ENCODE measurements at regions not wholly inside any gene's neighbourhood (a gene's known extent, or its start where the extent isn't known, plus 50 kb on each side); places are given as distances from the start of the nearest gene placed in this dataset.
"Not testable (repeated sequence)": the region's sequence is repeated elsewhere in the genome, so short reads cannot be mapped to it uniquely, and the experiment has no call there.

DNA sequence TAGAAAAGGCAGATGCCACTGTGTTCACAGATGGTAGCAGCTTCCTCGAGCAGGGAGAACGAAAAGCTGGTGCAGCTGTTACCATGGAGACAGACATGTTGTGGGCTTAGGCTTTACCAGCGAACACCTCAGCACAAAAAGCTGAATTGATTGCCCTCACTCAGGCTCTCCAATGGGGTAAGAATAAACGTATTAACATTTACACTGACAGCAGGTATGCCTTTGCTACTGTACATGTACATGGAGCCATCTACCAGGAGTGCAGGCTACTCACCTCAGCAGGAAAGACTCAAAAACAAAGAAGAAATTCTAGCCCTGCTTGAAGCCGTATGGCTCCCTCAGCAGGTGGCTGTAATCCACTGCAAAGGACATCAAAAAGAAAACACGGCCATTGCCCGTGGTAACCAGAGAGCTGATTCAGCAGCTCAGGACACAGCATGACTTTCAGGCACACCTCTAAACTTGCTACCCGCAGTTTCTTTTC is 197.7 kb downstream of the ZNF737 start:
- H3K4me3 ChIP-seq = no peak overlapping the region
- H3K27ac ChIP-seq = no peak overlapping the region
- ATAC-seq (peak in 1 of 2 donors; percentile 45), DNase-seq (no peak)
- H3K27me3 ChIP-seq (ENCODE audit: low read depth) = no peaks in the 10 kb centered on the region
- H3K36me3 ChIP-seq = no peaks in the 10 kb centered on the region
- peaks cover 5% of the 10 kb centered on the region for H3K9me3 ChIP-seq
- TF ChIP-seq, protein P1, sequence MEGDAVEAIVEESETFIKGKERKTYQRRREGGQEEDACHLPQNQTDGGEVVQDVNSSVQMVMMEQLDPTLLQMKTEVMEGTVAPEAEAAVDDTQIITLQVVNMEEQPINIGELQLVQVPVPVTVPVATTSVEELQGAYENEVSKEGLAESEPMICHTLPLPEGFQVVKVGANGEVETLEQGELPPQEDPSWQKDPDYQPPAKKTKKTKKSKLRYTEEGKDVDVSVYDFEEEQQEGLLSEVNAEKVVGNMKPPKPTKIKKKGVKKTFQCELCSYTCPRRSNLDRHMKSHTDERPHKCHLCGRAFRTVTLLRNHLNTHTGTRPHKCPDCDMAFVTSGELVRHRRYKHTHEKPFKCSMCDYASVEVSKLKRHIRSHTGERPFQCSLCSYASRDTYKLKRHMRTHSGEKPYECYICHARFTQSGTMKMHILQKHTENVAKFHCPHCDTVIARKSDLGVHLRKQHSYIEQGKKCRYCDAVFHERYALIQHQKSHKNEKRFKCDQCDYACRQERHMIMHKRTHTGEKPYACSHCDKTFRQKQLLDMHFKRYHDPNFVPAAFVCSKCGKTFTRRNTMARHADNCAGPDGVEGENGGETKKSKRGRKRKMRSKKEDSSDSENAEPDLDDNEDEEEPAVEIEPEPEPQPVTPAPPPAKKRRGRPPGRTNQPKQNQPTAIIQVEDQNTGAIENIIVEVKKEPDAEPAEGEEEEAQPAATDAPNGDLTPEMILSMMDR (IDR thresholded peaks at IDR 0.05) = no peak
- intact Hi-C loops (cut with DNase I) = no loop called here
- no peaks in the 10 kb centered on the region for H3K4me1 ChIP-seq

DNA sequence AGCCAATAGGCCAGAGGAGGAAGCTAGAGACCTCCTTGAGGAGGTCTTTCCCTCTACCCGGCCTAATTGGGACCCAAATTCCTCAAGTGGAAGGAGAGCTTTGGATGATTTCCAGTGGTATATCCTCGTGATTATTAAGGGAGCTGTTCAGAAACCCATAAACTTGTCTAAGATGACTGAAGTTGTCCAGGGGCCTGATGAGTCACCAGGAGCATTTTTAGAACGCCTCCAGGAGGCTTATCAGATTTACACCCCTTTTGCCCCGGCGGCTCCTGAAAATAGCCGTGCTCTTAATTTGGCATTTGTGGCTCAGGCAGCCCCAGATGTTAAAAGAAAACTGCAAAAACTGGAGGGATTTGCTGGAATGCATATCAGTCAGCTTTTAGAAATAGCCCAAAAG is 198.1 kb downstream of the ZNF486 start:
- no peaks in the 10 kb centered on the region for H3K36me3 ChIP-seq
- H3K27ac ChIP-seq = no peak overlapping the region
- TF ChIP-seq, protein P1 (IDR thresholded peaks at IDR 0.05) = no peak
- H3K4me3 ChIP-seq = no peak overlapping the region
- H3K27me3 ChIP-seq (ENCODE audit: low read depth) = no peaks in the 10 kb centered on the region
- DNase-seq (no peak), ATAC-seq (no peak)
- H3K9me3 ChIP-seq = peaks cover 5% of the 10 kb centered on the region
- intact Hi-C loops (cut with DNase I) = no loop called here
- no peaks in the 10 kb centered on the region for H3K4me1 ChIP-seq

DNA sequence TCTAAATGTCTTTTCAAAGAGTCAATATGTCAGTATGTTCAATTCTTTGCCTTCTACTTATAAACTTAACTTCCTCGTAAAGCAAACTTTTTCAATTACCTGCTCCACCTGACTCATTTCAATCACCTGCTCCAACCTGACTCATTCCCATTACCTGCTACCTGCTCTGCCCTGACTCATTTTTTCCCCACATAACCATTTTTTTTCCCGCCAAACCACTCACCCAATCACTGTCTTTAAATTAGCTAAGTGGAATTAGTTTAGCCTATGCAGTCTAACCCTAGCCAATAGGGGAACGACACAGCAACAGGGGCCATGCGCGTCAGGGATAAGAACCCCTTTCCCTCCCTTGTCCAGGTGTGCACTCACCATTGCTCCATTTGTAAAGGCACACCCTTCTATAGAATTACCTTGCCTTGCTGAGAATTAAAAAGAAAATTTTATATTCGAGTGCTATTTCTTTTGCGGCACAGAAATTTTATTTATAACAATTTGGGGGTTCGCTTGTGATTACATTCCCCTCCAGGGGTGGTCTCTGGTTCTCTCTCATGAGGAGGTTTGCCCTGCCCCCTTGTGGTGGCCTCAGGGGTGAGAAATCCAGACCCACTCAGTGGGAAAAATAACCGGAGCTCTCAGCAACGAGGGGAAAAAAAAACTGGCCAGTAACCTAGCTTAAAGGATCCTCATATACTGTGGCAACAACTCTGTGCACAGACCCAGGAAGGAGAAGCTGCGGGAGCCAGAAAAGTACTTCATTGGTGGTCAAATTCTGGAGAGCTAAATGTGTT is 193.1 kb downstream of the ZNF486 start:
- no peaks in the 10 kb centered on the region for H3K36me3 ChIP-seq
- intact Hi-C loops (cut with DNase I) = no loop called here
- no peaks in the 10 kb centered on the region for H3K27me3 ChIP-seq (ENCODE audit: low read depth)
- DNase-seq (no peak), ATAC-seq (no peak)
- H3K4me1 ChIP-seq = no peaks in the 10 kb centered on the region
- peaks cover 12% of the 10 kb centered on the region for H3K9me3 ChIP-seq
- TF ChIP-seq, protein P1 (IDR thresholded peaks at IDR 0.05) = peak; percentile 26
- no peak overlapping the region for H3K4me3 ChIP-seq
- no peak overlapping the region for H3K27ac ChIP-seq

DNA sequence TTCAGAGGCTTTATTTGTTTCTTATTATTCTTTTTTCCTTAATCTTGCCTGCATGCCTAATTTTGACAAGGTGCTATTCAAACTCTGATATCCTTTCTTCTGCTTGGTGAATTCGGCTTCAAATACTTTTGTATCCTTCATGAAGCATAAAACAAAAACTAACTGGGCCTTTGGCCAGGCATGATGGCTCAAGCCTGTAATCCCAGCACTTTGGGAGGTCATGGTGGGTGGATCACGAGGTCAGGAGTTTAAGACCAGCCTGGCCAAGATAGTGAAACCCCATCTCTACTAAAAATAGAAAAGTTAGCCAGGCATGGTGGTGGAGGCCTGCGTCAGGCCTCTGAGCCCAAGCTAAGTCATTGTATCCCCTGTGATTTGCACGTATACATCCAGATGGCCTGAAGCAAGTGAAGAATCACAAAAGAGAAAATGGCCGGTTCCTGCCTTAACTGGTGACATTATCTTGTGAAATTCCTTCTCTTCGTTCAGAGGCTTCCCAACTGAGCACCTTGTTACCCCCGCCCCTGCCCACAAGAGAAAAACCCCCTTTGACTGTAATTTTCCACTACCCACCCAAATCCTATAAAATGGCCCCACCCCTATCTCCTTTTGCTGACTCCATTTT is 191.9 kb downstream of the ZNF486 start:
- DNase-seq; H3K4me1 ChIP-seq; H3K4me3 ChIP-seq; H3K27ac ChIP-seq; H3K36me3 ChIP-seq; H3K27me3 ChIP-seq (ENCODE audit: low read depth); ATAC-seq; intact Hi-C loops (cut with DNase I): not testable (repeated sequence)
- H3K9me3 ChIP-seq = peaks cover 12% of the 10 kb centered on the region

DNA sequence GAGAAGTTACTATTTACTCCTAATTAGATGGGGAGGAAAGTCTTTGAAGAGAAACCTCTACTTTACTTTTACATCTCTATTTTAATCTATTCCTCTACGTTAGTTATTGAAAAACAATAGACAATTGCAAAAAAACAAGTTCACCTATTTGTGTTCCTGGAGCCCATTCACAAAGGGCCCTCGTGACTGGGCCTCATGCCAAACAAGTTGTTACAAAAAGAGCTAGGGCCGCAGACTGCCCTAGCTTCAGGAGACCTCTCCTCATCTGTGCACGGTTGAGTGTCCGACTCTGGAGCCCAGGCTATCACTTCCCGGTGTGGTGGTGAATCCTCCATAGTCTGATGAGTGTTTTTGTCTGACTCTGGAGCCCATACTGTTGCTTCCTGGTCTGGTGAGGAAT is 190.9 kb downstream of the ZNF486 start:
- Histone ChIP-seq H3K4me3 (no peak overlapping the region), H3K27me3 (ENCODE audit: low read depth) (no peaks in the 10 kb centered on the region), H3K9me3 (peaks cover 12% of the 10 kb centered on the region), H3K27ac (no peak overlapping the region), H3K4me1 (no peaks in the 10 kb centered on the region), H3K36me3 (no peaks in the 10 kb centered on the region)
- ATAC-seq = no peak
- no peak for DNase-seq
- intact Hi-C loops (cut with DNase I) = no loop called here
- TF ChIP-seq, protein P1 (IDR thresholded peaks at IDR 0.05) = no peak

DNA sequence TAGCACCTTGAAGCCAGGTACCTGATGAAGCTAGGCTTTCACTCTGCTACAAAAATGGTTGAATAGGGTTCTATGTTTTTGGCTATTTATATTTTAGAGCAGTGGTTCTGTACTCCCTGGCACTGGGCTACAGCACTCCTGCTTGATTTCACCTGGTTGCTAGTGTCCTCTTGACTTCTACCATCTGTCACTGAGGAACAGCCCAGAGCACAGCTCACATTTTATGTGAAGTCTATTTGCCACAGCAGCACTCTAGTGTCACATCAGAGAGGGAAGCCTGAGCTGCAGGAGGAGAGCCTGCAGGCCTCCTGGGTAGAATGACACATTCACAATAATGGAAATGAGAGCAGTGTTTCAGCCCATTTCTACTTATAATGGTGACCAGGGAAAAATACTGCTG is 184.2 kb downstream of the ZNF486 start:
- H3K4me3 ChIP-seq = no peak overlapping the region
- no peaks in the 10 kb centered on the region for H3K27me3 ChIP-seq (ENCODE audit: low read depth)
- ATAC-seq (no peak), DNase-seq (no peak)
- H3K4me1 ChIP-seq = no peaks in the 10 kb centered on the region
- TF ChIP-seq, protein P1 (IDR thresholded peaks at IDR 0.05) = no peak
- intact Hi-C loops (cut with DNase I) = no loop called here
- no peaks in the 10 kb centered on the region for H3K36me3 ChIP-seq
- H3K27ac ChIP-seq = no peak overlapping the region
- H3K9me3 ChIP-seq = no peaks in the 10 kb centered on the region
